Kidney (tissue), 13 donors: ENCODE measurements at regions not wholly inside any gene's neighbourhood (a gene's known extent, or its start where the extent isn't known, plus 50 kb on each side); places are given as distances from the start of the nearest gene placed in this dataset.

Experiments
- DNase-seq, 5 donors: peaks; one replicate each; pipeline ENCODE4 v3.0.0-alpha.2; 2013 to 2020
- FAIRE-seq: peaks from 2 replicates; lab custom pipeline; 2012; peaks lifted over from hg19 to GRCh38; lab: Jason Lieb, UNC
- H3K27ac ChIP-seq, 2 donors: one replicate each; pipeline ENCODE4 v1.7.0; 2013; ENCODE audit warnings: low read depth in 2 of 2, low read length in 2 of 2, inconsistent platforms in 1 of 2
- H3K27me3 ChIP-seq: one replicate; pipeline ENCODE4 v1.7.1; 2013; ENCODE audit warnings: low read length, inconsistent platforms; ENCODE audit not compliant: control insufficient read depth, insufficient read depth
- H3K36me3 ChIP-seq, 3 donors: one replicate each; pipeline versions ENCODE4 v1.7.0 to v1.7.1; 2013; ENCODE audit warnings: low read length in 3 of 3, control low read depth in 1 of 3, inconsistent platforms in 1 of 3; ENCODE audit not compliant: insufficient read depth in 3 of 3, control insufficient read depth in 2 of 3
- H3K4me1 ChIP-seq, 3 donors: one replicate each; pipeline versions ENCODE4 v1.7.0 to v1.7.1; 2013; ENCODE audit warnings: low read length in 3 of 3, inconsistent platforms in 1 of 3, low read depth in 1 of 3; ENCODE audit not compliant: control insufficient read depth in 2 of 3, insufficient read depth in 2 of 3
- H3K4me3 ChIP-seq, 3 donors: one replicate each; pipeline versions ENCODE4 v1.7.0 to v1.8.1; 2013; ENCODE audit warnings: low read length in 3 of 3, control low read depth in 1 of 3, inconsistent platforms in 1 of 3
- H3K9ac ChIP-seq, 3 donors: one replicate each; pipeline versions ENCODE4 v1.7.0 to v1.7.1; 2013; ENCODE audit warnings: low read length in 3 of 3, control low read depth in 1 of 3, inconsistent platforms in 1 of 3
- H3K9me3 ChIP-seq, 3 donors: one replicate each; pipeline versions ENCODE4 v1.7.0 to v1.7.1; 2013; ENCODE audit warnings: low read length in 3 of 3, control low read depth in 1 of 3, inconsistent platforms in 1 of 3; ENCODE audit not compliant: control insufficient read depth in 2 of 3, insufficient read depth in 1 of 3
- CTCF ChIP-seq: IDR thresholded peaks from 3 replicates; pipeline ENCODE4 v1.5.1; 2012; ENCODE audit warnings: mild to moderate bottlenecking, moderate library complexity, borderline replicate concordance; ENCODE audit not compliant: insufficient read depth; ENCODE audit errors: extremely low read depth
- intact Hi-C: fragments of 100-400 bp; cut with DNase I; formaldehyde crosslinking; loops from one replicate; pipeline ENCODE4 v1.11.1; 2022
- donor health status: control.
- donor health status: control.
- donor health status: control.
- donor health status: control.
- donor health status: control.
- donor health status: DM: yes; HTN: yes; CAD: no.
- donor health status: Normal renal cell carcinoma (clear cell type).

GRCh38 chr5:59999056-59999455, 105.5 kb upstream of the PDE4D start:
- Histone ChIP-seq H3K27me3 (no peaks in the 10 kb centered on the region), H3K9ac (no peak overlapping the region), H3K36me3 (no peaks in the 10 kb centered on the region), H3K4me1 (no peaks in the 10 kb centered on the region), H3K4me3 (no peak overlapping the region), H3K27ac (no peak overlapping the region), H3K9me3 (peaks cover 0 to 3% (median 0%) of the 10 kb centered on the region in 3 donors)
- DNase-seq (no peak), FAIRE-seq (no peak)
- intact Hi-C loops, result no loop called here
- no peak for TF ChIP-seq CTCF

GRCh38 chr5:59992206-59992605, 98.7 kb upstream of the PDE4D start:
- Histone ChIP-seq H3K27me3 (no peaks in the 10 kb centered on the region), H3K9me3 (no peaks in the 10 kb centered on the region), H3K36me3 (no peaks in the 10 kb centered on the region), H3K9ac (no peak overlapping the region), H3K4me1 (no peaks in the 10 kb centered on the region), H3K4me3 (no peak overlapping the region), H3K27ac (no peak overlapping the region)
- DNase-seq (no peak), FAIRE-seq (no peak)
- intact Hi-C loops, result no loop called here
- TF ChIP-seq CTCF, result no peak

- Histone ChIP-seq H3K4me1 (no peaks in the 10 kb centered on the region), H3K4me3 (no peak overlapping the region), H3K36me3 (no peaks in the 10 kb centered on the region), H3K27me3 (no peaks in the 10 kb centered on the region), H3K9me3 (no peaks in the 10 kb centered on the region), H3K27ac (no peak overlapping the region), H3K9ac (no peak overlapping the region)
- DNase-seq (no peak), FAIRE-seq (no peak)
- no peak for TF ChIP-seq CTCF
- intact Hi-C loops, result no loop called here
These were observed 94.9 kb upstream of the PDE4D start for GRCh38 chr5:59988396-59988795.

GRCh38 chr5:59976342-59976741, 82.8 kb upstream of the PDE4D start:
- intact Hi-C loops, result no loop called here
- no peaks in the 10 kb centered on the region for H3K36me3 ChIP-seq
- H3K27me3 ChIP-seq, result no peaks in the 10 kb centered on the region
- no peak overlapping the region for H3K4me3 ChIP-seq
- no peak overlapping the region for H3K9ac ChIP-seq
- TF ChIP-seq CTCF, result no peak
- no peak overlapping the region for H3K27ac ChIP-seq
- H3K9me3 ChIP-seq, result no peaks in the 10 kb centered on the region
- H3K4me1 ChIP-seq, result no peaks in the 10 kb centered on the region
- FAIRE-seq (no peak), DNase-seq (no peak)
